ENCODE measurements at regions not wholly inside any gene's neighbourhood (a gene's known extent, or its start where the extent isn't known, plus 50 kb on each side); places are given as distances from the start of the nearest gene placed in this dataset.

- Histone ChIP-seq H3K4me1 (ENCODE audit: low read depth, poor library complexity, severe bottlenecking) (no peaks in the 10 kb centered on the region), H3K79me2 (ENCODE audit: insufficient read depth, low read depth) (no peaks in the 10 kb centered on the region), H3K4me3 (IDR thresholded peaks at IDR 0.05; ENCODE audit: insufficient read depth, low read depth, low read length) (no peak overlapping the region), H3K4me2 (no peak overlapping the region), H4K20me1 (ENCODE audit: insufficient read depth) (no peaks in the 10 kb centered on the region), H3K27ac (no peak overlapping the region), H3K27me3 (ENCODE audit: insufficient read depth, low read depth) (no peaks in the 10 kb centered on the region), H3K36me3 (ENCODE audit: insufficient read depth) (no peaks in the 10 kb centered on the region), H3K9ac (no peak overlapping the region), H2AFZ (ENCODE audit: low read depth) (no peak overlapping the region)
- TF ChIP-seq CTCF (conservative IDR thresholded peaks at IDR 0.05; ENCODE audit: low read depth, low read length): no peak
Observed at GRCh38 chr12:28057856-28058615, 85.5 kb upstream of the PTHLH start.

GRCh38 chr12:28059220-28059619 lies 86.7 kb upstream of the PTHLH start:
- no peaks in the 10 kb centered on the region for H3K4me1 ChIP-seq (ENCODE audit: low read depth, poor library complexity, severe bottlenecking)
- no peak overlapping the region for H3K4me3 ChIP-seq (IDR thresholded peaks at IDR 0.05; ENCODE audit: insufficient read depth, low read depth, low read length)
- H3K9ac ChIP-seq: no peak overlapping the region
- no peaks in the 10 kb centered on the region for H3K27me3 ChIP-seq (ENCODE audit: insufficient read depth, low read depth)
- H3K4me2 ChIP-seq: no peak overlapping the region
- H3K36me3 ChIP-seq (ENCODE audit: insufficient read depth): no peaks in the 10 kb centered on the region
- no peak overlapping the region for H3K27ac ChIP-seq
- no peak overlapping the region for H2AFZ ChIP-seq (ENCODE audit: low read depth)
- no peaks in the 10 kb centered on the region for H4K20me1 ChIP-seq (ENCODE audit: insufficient read depth)
- no peak for TF ChIP-seq CTCF (conservative IDR thresholded peaks at IDR 0.05; ENCODE audit: low read depth, low read length)
- H3K79me2 ChIP-seq (ENCODE audit: insufficient read depth, low read depth): no peaks in the 10 kb centered on the region

- H3K4me3 ChIP-seq (IDR thresholded peaks at IDR 0.05; ENCODE audit: insufficient read depth, low read depth, low read length): no peak overlapping the region
- TF ChIP-seq CTCF (conservative IDR thresholded peaks at IDR 0.05; ENCODE audit: low read depth, low read length): no peak
- H3K4me1 ChIP-seq (ENCODE audit: low read depth, poor library complexity, severe bottlenecking): no peaks in the 10 kb centered on the region
- no peaks in the 10 kb centered on the region for H3K36me3 ChIP-seq (ENCODE audit: insufficient read depth)
- H3K27ac ChIP-seq: no peak overlapping the region
- no peak overlapping the region for H3K9ac ChIP-seq
- H3K4me2 ChIP-seq: no peak overlapping the region
- no peak overlapping the region for H2AFZ ChIP-seq (ENCODE audit: low read depth)
- H3K27me3 ChIP-seq (ENCODE audit: insufficient read depth, low read depth): no peaks in the 10 kb centered on the region
- H4K20me1 ChIP-seq (ENCODE audit: insufficient read depth): no peaks in the 10 kb centered on the region
- H3K79me2 ChIP-seq (ENCODE audit: insufficient read depth, low read depth): no peaks in the 10 kb centered on the region
Observed at GRCh38 chr12:28059668-28060067, 87.1 kb upstream of the PTHLH start.

- Histone ChIP-seq H3K4me2 (no peak overlapping the region), H3K27me3 (ENCODE audit: insufficient read depth, low read depth) (no peaks in the 10 kb centered on the region), H3K27ac (no peak overlapping the region), H2AFZ (ENCODE audit: low read depth) (no peak overlapping the region), H4K20me1 (ENCODE audit: insufficient read depth) (no peaks in the 10 kb centered on the region), H3K4me3 (IDR thresholded peaks at IDR 0.05; ENCODE audit: insufficient read depth, low read depth, low read length) (no peak overlapping the region), H3K36me3 (ENCODE audit: insufficient read depth) (no peaks in the 10 kb centered on the region), H3K9ac (no peak overlapping the region), H3K79me2 (ENCODE audit: insufficient read depth, low read depth) (no peaks in the 10 kb centered on the region), H3K4me1 (ENCODE audit: low read depth, poor library complexity, severe bottlenecking) (no peaks in the 10 kb centered on the region)
- no peak for TF ChIP-seq CTCF (conservative IDR thresholded peaks at IDR 0.05; ENCODE audit: low read depth, low read length)
Observed at GRCh38 chr12:28060871-28061270, 88.3 kb upstream of the PTHLH start.
